Kasumi-1 (cell line): ENCODE measurements at regions not wholly inside any gene's neighbourhood (a gene's known extent, or its start where the extent isn't known, plus 50 kb on each side); places are given as distances from the start of the nearest gene placed in this dataset.

Source experiments
- DNase-seq, 2 experiments: peaks; one replicate each; lab custom pipeline; 2025; lab: John Stamatoyannopoulos, UW

GRCh38 chr3:143901105-143901504 lies 52.8 kb upstream of the SLC9A9 start:
- no peak for DNase-seq

GRCh38 chr3:143902210-143902609 lies 53.9 kb upstream of the SLC9A9 start:
- no peak for DNase-seq

- DNase-seq = no peak
Measured at GRCh38 chr3:143910756-143911155, 60.9 kb upstream of the DIPK2A start.

GRCh38 chr3:143914257-143914656 lies 57.4 kb upstream of the DIPK2A start:
- peak; percentile 8 to 9 for DNase-seq

- no peak for DNase-seq
Measured at GRCh38 chr3:143918848-143919247, 52.8 kb upstream of the DIPK2A start.

GRCh38 chr3:143921176-143921575 lies 50.4 kb upstream of the DIPK2A start:
- DNase-seq = peak; percentile 34 to 70
